ENCODE measurements at regions not wholly inside any gene's neighbourhood (a gene's known extent, or its start where the extent isn't known, plus 50 kb on each side); places are given as distances from the start of the nearest gene placed in this dataset.
A peak's percentile ranks its signal among the peaks of the same experiment; 100 is the strongest.
"Not testable (repeated sequence)": the region's sequence is repeated elsewhere in the genome, so short reads cannot be mapped to it uniquely, and the experiment has no call there.

GRCh38 chr6:170142559-170142958 is 148.3 kb downstream of the DLL1 start:
- Mint-ChIP-seq H3K27me3 (ENCODE audit: low read depth) (peaks cover 6% of the 10 kb centered on the region), H3K4me1 (no peaks in the 10 kb centered on the region), H3K4me3 (no peak overlapping the region), H3K9me3 (peaks cover 17% of the 10 kb centered on the region), H3K36me3 (no peaks in the 10 kb centered on the region), H3K27ac (no peak overlapping the region)
- TF ChIP-seq CTCF (IDR thresholded peaks at IDR 0.05; ENCODE audit: unreplicated experiment): no peak
- peak in 1 of 2 experiments; percentile 12 for DNase-seq (ENCODE audit: low spot score in 2 of 2, unreplicated experiment in 2 of 2)

- H3K27me3 Mint-ChIP-seq (ENCODE audit: low read depth); H3K27ac Mint-ChIP-seq; H3K4me1 Mint-ChIP-seq; H3K36me3 Mint-ChIP-seq; H3K4me3 Mint-ChIP-seq; DNase-seq (ENCODE audit: low spot score in 2 of 2, unreplicated experiment in 2 of 2): not testable (repeated sequence)
- peaks cover 17% of the 10 kb centered on the region for H3K9me3 Mint-ChIP-seq
These were observed 149.8 kb downstream of the DLL1 start for GRCh38 chr6:170141061-170141460.

GRCh38 chr6:170140129-170140528 is 150.7 kb downstream of the DLL1 start:
- H3K4me1 Mint-ChIP-seq: no peaks in the 10 kb centered on the region
- no peaks in the 10 kb centered on the region for H3K36me3 Mint-ChIP-seq
- DNase-seq (ENCODE audit: low spot score in 2 of 2, unreplicated experiment in 2 of 2): peak in 1 of 2 experiments; percentile 3
- TF ChIP-seq CTCF (IDR thresholded peaks at IDR 0.05; ENCODE audit: unreplicated experiment): no peak
- H3K27ac Mint-ChIP-seq: no peak overlapping the region
- H3K9me3 Mint-ChIP-seq: peaks cover 17% of the 10 kb centered on the region
- no peaks in the 10 kb centered on the region for H3K27me3 Mint-ChIP-seq (ENCODE audit: low read depth)
- no peak overlapping the region for H3K4me3 Mint-ChIP-seq

GRCh38 chr6:170139531-170139930 is 151.3 kb downstream of the DLL1 start:
- H3K27ac Mint-ChIP-seq: no peak overlapping the region
- DNase-seq (ENCODE audit: low spot score in 2 of 2, unreplicated experiment in 2 of 2): peak in 1 of 2 experiments; percentile 3
- H3K9me3 Mint-ChIP-seq: peaks cover 12% of the 10 kb centered on the region
- H3K4me1 Mint-ChIP-seq: no peaks in the 10 kb centered on the region
- H3K27me3 Mint-ChIP-seq (ENCODE audit: low read depth): no peaks in the 10 kb centered on the region
- H3K4me3 Mint-ChIP-seq: no peak overlapping the region
- H3K36me3 Mint-ChIP-seq: no peaks in the 10 kb centered on the region
- no peak for TF ChIP-seq CTCF (IDR thresholded peaks at IDR 0.05; ENCODE audit: unreplicated experiment)

- H3K4me1 Mint-ChIP-seq; H3K4me3 Mint-ChIP-seq; H3K27me3 Mint-ChIP-seq (ENCODE audit: low read depth); H3K36me3 Mint-ChIP-seq; H3K27ac Mint-ChIP-seq; H3K9me3 Mint-ChIP-seq: not testable (repeated sequence)
- peak in 1 of 2 experiments; percentile 1 for DNase-seq (ENCODE audit: low spot score in 2 of 2, unreplicated experiment in 2 of 2)
These were observed 151.8 kb downstream of the DLL1 start for GRCh38 chr6:170139046-170139445.

GRCh38 chr6:170137911-170138910 is 152.7 kb downstream of the DLL1 start:
- Mint-ChIP-seq H3K4me3 (no peak overlapping the region), H3K27ac (no peak overlapping the region), H3K9me3 (peaks cover 10% of the 10 kb centered on the region), H3K36me3 (no peaks in the 10 kb centered on the region), H3K27me3 (ENCODE audit: low read depth) (no peaks in the 10 kb centered on the region), H3K4me1 (peaks cover 8% of the 10 kb centered on the region)
- DNase-seq (ENCODE audit: low spot score in 2 of 2, unreplicated experiment in 2 of 2): peak in 1 of 2 experiments; percentile 14
- no peak for TF ChIP-seq CTCF (IDR thresholded peaks at IDR 0.05; ENCODE audit: unreplicated experiment)
